Lung (tissue), 11 donors: ENCODE measurements at regions not wholly inside any gene's neighbourhood (a gene's known extent, or its start where the extent isn't known, plus 50 kb on each side); places are given as distances from the start of the nearest gene placed in this dataset.

Source experiments
- ATAC-seq: fragments of 200-7000 bp; cut with Tn5 transposase; one replicate; pipeline ENCODE4 v1.9.1; 2020; ENCODE audit warnings: moderate number of reproducible peaks; ENCODE audit not compliant: insufficient read depth, low FRiP score
- DNase-seq, 3 donors: peaks; one replicate each; pipeline ENCODE4 v3.0.0-alpha.2; 2013 to 2017
- H3K27ac ChIP-seq, 2 donors: one replicate each; pipeline ENCODE4 v1.5.1; 2013; ENCODE audit warnings: mild to moderate bottlenecking in 2 of 2, moderate library complexity in 2 of 2, control low read depth in 1 of 2, inconsistent platforms in 1 of 2, low read depth in 1 of 2, low read length in 1 of 2
- H3K27me3 ChIP-seq, 3 donors: one replicate each; pipeline ENCODE4 v1.5.1; 2013; ENCODE audit warnings: low read length in 2 of 3; ENCODE audit not compliant: control insufficient read depth in 3 of 3, insufficient read depth in 3 of 3
- H3K36me3 ChIP-seq, 4 donors: one replicate each; pipeline ENCODE4 v1.5.1; 2013; ENCODE audit warnings: low read length in 4 of 4, mild to moderate bottlenecking in 1 of 4, moderate library complexity in 1 of 4; ENCODE audit not compliant: control insufficient read depth in 4 of 4, insufficient read depth in 4 of 4
- H3K4me1 ChIP-seq, 5 donors: one replicate each; pipeline ENCODE4 v1.5.1; 2013; ENCODE audit warnings: low read length in 5 of 5, mild to moderate bottlenecking in 2 of 5, moderate library complexity in 1 of 5; ENCODE audit not compliant: control insufficient read depth in 5 of 5, insufficient read depth in 5 of 5
- H3K4me3 ChIP-seq: one replicate; pipeline ENCODE4 v1.5.1; 2013; ENCODE audit warnings: mild to moderate bottlenecking, control low read depth, moderate library complexity
- H3K9ac ChIP-seq, 2 donors: one replicate each; pipeline ENCODE4 v1.5.1; 2013; ENCODE audit warnings: low read length in 2 of 2, control low read depth in 1 of 2; ENCODE audit not compliant: insufficient read depth in 1 of 2
- H3K9me3 ChIP-seq, 4 donors: one replicate each; pipeline ENCODE4 v1.5.1; 2013; ENCODE audit warnings: low read length in 3 of 4, mild to moderate bottlenecking in 1 of 4, moderate library complexity in 1 of 4; ENCODE audit not compliant: control insufficient read depth in 4 of 4, insufficient read depth in 3 of 4
- WGBS, 2 donors: extraction: QIAGEN DNeasy Blood & Tissue Kit; methylation state at CpG; one replicate each; pipeline ENCODE4 v1.1.7; 2013; 5-methylcytosine and 5-hydroxymethylcytosine counted together
- TF ChIP-seq, protein P1 (sequence below): IDR thresholded peaks from 2 replicates; pipeline ENCODE4 v1.5.1; 2012; ENCODE audit warnings: mild to moderate bottlenecking; ENCODE audit errors: control extremely low read depth, extremely low read depth
- donor health status: control.
- donor health status: control.
- donor health status: Bipolar disorder and iron deficiency.
- donor health status: healthy.
- donor health status: DM: yes; HTN: yes; CAD: no.

GRCh38 chr18:60503199-60503598, 130.6 kb upstream of the MC4R start:
- DNase-seq (peak in 2 of 3 donors; percentile 10 to 16), ATAC-seq (no peak)
- no peak overlapping the region for H3K27ac ChIP-seq
- no peaks in the 10 kb centered on the region for H3K36me3 ChIP-seq
- TF ChIP-seq, protein P1, sequence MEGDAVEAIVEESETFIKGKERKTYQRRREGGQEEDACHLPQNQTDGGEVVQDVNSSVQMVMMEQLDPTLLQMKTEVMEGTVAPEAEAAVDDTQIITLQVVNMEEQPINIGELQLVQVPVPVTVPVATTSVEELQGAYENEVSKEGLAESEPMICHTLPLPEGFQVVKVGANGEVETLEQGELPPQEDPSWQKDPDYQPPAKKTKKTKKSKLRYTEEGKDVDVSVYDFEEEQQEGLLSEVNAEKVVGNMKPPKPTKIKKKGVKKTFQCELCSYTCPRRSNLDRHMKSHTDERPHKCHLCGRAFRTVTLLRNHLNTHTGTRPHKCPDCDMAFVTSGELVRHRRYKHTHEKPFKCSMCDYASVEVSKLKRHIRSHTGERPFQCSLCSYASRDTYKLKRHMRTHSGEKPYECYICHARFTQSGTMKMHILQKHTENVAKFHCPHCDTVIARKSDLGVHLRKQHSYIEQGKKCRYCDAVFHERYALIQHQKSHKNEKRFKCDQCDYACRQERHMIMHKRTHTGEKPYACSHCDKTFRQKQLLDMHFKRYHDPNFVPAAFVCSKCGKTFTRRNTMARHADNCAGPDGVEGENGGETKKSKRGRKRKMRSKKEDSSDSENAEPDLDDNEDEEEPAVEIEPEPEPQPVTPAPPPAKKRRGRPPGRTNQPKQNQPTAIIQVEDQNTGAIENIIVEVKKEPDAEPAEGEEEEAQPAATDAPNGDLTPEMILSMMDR, result no peak
- 50 to 81% methylated on average over 2 of the region's 2 CpGs for WGBS, 2 donors
- no peak overlapping the region for H3K9ac ChIP-seq
- no peaks in the 10 kb centered on the region for H3K27me3 ChIP-seq
- H3K4me3 ChIP-seq, result no peak overlapping the region
- no peaks in the 10 kb centered on the region for H3K9me3 ChIP-seq
- H3K4me1 ChIP-seq, result peaks cover 0 to 13% (median 3%) of the 10 kb centered on the region in 5 donors

DNA sequence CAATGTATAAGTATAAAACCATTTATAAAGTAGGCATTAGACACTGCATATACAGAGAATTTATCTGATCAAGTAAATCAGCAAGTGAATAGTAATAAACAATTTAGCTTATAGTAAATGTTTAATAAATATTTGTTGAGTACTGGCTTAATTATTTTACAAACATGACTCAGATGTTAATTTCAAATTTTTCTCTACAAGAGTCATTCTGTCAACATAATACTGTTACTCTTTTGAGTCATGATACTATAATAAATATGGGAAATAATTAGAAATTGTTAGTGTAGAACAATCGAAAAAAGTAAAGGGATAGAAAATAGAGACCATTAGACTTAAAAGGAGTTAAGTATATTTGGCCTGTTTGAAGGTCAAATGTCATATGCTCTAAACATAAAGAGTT, 133.6 kb upstream of the MC4R start:
- DNase-seq (no peak), ATAC-seq (no peak)
- Histone ChIP-seq H3K9ac (no peak overlapping the region), H3K4me1 (peaks cover 0 to 13% (median 3%) of the 10 kb centered on the region in 5 donors), H3K27me3 (no peaks in the 10 kb centered on the region), H3K27ac (no peak overlapping the region), H3K36me3 (no peaks in the 10 kb centered on the region), H3K9me3 (no peaks in the 10 kb centered on the region), H3K4me3 (no peak overlapping the region)
- 73 to 93% methylated on average over 1 of the region's 1 CpG for WGBS, 2 donors
- TF ChIP-seq, protein P1, result no peak

DNA sequence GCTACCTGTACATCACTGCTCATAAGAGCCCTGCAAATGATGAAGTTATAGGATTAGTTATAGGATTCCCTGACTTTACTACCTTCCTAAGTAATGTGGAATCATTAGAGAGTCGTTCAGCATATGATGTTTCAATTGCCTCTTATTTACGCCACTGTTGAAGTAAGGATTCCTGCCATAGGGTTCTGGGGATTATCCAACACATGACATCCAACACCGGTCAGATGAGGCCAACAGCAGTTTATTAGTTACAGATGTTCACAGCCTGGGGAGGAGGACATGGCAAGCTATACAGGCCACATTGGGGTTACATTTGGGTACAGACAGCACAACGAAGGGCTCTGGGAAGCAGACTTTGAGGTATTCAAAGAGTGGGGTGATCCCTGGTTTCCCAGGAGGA, 134.1 kb upstream of the MC4R start:
- Histone ChIP-seq H3K27me3 (no peaks in the 10 kb centered on the region), H3K9ac (no peak overlapping the region), H3K4me3 (no peak overlapping the region), H3K4me1 (peaks cover 0 to 13% (median 3%) of the 10 kb centered on the region in 5 donors), H3K27ac (no peak overlapping the region), H3K36me3 (no peaks in the 10 kb centered on the region), H3K9me3 (no peaks in the 10 kb centered on the region)
- TF ChIP-seq, protein P1, result no peak
- 81 to 82% methylated on average over 4 of the region's 4 CpGs for WGBS, 2 donors
- DNase-seq (peak in 2 of 3 donors; percentile 29 to 43), ATAC-seq (no peak)

GRCh38 chr18:60508108-60508507, 135.5 kb upstream of the MC4R start:
- ATAC-seq (no peak), DNase-seq (no peak)
- no peak overlapping the region for H3K9ac ChIP-seq
- no peak overlapping the region for H3K27ac ChIP-seq
- WGBS, 2 donors, result 80 to 91% methylated on average over 2 of the region's 2 CpGs
- peaks cover 0 to 13% (median 3%) of the 10 kb centered on the region in 5 donors for H3K4me1 ChIP-seq
- H3K4me3 ChIP-seq, result no peak overlapping the region
- H3K27me3 ChIP-seq, result no peaks in the 10 kb centered on the region
- TF ChIP-seq, protein P1, result no peak
- no peaks in the 10 kb centered on the region for H3K9me3 ChIP-seq
- no peaks in the 10 kb centered on the region for H3K36me3 ChIP-seq
